HL-60 (cell line): ENCODE measurements at regions not wholly inside any gene's neighbourhood (a gene's known extent, or its start where the extent isn't known, plus 50 kb on each side); places are given as distances from the start of the nearest gene placed in this dataset.

Source experiments
- POLR2AphosphoS5 ChIP-seq: IDR thresholded peaks from 2 replicates; pipeline ENCODE4 v1.6.1; 2012; ENCODE audit warnings: low read depth
- TF ChIP-seq, protein P1 (sequence below): IDR thresholded peaks from one replicate; pipeline ENCODE4 v1.5.1; 2011; ENCODE audit warnings: low read length, control low read depth, inconsistent platforms; ENCODE audit not compliant: insufficient read depth

DNA sequence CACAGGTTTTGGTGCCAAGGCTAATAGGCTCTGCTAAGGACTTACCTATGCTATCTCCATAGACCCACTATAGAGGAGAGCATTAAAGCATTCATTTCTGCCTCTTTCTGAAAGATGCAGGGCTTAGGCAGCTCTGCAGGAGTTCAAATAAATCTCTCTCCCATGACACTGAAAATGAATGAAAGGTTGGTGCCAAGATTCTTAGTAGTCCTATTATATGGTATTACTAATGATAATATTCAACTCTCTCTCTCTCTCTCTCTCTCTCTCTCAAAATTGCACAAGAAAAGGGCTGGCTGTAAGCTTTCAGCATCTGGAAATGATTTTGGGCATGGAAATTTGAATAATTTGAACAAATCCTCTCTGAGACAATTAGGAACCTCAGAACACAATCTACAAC lies 433.7 kb downstream of the MBD2 start:
- TF ChIP-seq, protein P1, sequence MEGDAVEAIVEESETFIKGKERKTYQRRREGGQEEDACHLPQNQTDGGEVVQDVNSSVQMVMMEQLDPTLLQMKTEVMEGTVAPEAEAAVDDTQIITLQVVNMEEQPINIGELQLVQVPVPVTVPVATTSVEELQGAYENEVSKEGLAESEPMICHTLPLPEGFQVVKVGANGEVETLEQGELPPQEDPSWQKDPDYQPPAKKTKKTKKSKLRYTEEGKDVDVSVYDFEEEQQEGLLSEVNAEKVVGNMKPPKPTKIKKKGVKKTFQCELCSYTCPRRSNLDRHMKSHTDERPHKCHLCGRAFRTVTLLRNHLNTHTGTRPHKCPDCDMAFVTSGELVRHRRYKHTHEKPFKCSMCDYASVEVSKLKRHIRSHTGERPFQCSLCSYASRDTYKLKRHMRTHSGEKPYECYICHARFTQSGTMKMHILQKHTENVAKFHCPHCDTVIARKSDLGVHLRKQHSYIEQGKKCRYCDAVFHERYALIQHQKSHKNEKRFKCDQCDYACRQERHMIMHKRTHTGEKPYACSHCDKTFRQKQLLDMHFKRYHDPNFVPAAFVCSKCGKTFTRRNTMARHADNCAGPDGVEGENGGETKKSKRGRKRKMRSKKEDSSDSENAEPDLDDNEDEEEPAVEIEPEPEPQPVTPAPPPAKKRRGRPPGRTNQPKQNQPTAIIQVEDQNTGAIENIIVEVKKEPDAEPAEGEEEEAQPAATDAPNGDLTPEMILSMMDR, result no peak
- TF ChIP-seq POLR2AphosphoS5, result no peak
